Caco-2 (cell line): ENCODE measurements at regions not wholly inside any gene's neighbourhood (a gene's known extent, or its start where the extent isn't known, plus 50 kb on each side); places are given as distances from the start of the nearest gene placed in this dataset.

Source experiments
- BruUV-seq: library from RNA; stranded (reverse); fragments of 400-500 nt; replicated peaks from 2 replicates; lab custom pipeline; 2021; lab: Mats Ljungman, UMichigan
- CTCF ChIA-PET: fragments of 300-600 bp; sonication (Branson Sonifier 250); formaldehyde crosslinking; loops from one replicate; lab custom pipeline; 2022; ENCODE audit warnings: antibody characterized with exemption; lab: Charles Lee
- POLR2A ChIA-PET: fragments of 300-600 bp; sonication (Branson Sonifier 250); formaldehyde crosslinking; loops from one replicate; lab custom pipeline; 2022; ENCODE audit warnings: antibody characterized with exemption; lab: Charles Lee
- DNase-seq, 2 experiments: peaks; one replicate each; pipeline versions ENCODE4 v3.0.0 to v3.0.0-alpha.2; 2020 to 2022
- H3K27me3 ChIP-seq: replicated peaks from 2 replicates; pipeline ENCODE4 v1.6.0; 2011; ENCODE audit warnings: low read length; ENCODE audit not compliant: control insufficient read depth, insufficient read depth
- H3K36me3 ChIP-seq: 2 replicates; pipeline ENCODE4 v1.5.1; 2011; ENCODE audit warnings: low read length; ENCODE audit not compliant: control insufficient read depth, insufficient read depth
- H3K4me1 ChIP-seq: fragments of 250-450 bp; sonication (Bioruptor Pico); 2 replicates; pipeline ENCODE4 v1.5.1; 2020; ENCODE audit warnings: mild to moderate bottlenecking
- H3K4me3 ChIP-seq: 2 replicates; pipeline ENCODE4 v1.5.1; 2011; ENCODE audit warnings: low read depth, mild to moderate bottlenecking, control low read depth, low read length
- H3K9me3 ChIP-seq: fragments of 250-450 bp; sonication (Bioruptor Pico); 2 replicates; pipeline ENCODE4 v1.5.1; 2020; ENCODE audit warnings: mild to moderate bottlenecking, moderate library complexity
- H3K27ac Mint-ChIP-seq: one replicate; pipeline ENCODE4 v1.8.0; 2022; ENCODE audit warnings: mixed read lengths; ENCODE audit not compliant: unreplicated experiment
- H3K27me3 Mint-ChIP-seq: one replicate; pipeline ENCODE4 v1.8.0; 2022; ENCODE audit warnings: mixed read lengths; ENCODE audit not compliant: insufficient read depth, unreplicated experiment
- H3K36me3 Mint-ChIP-seq: one replicate; pipeline ENCODE4 v1.8.0; 2022; ENCODE audit warnings: mild to moderate bottlenecking, mixed read lengths; ENCODE audit not compliant: insufficient read depth, unreplicated experiment
- H3K4me1 Mint-ChIP-seq: one replicate; pipeline ENCODE4 v1.8.0; 2022; ENCODE audit warnings: low read depth, mixed read lengths; ENCODE audit not compliant: unreplicated experiment
- H3K4me3 Mint-ChIP-seq: one replicate; pipeline ENCODE4 v1.8.0; 2022; ENCODE audit warnings: mild to moderate bottlenecking, moderate library complexity, mixed read lengths; ENCODE audit not compliant: unreplicated experiment
- H3K9me3 Mint-ChIP-seq: one replicate; pipeline ENCODE4 v1.8.0; 2022; ENCODE audit warnings: mixed read lengths; ENCODE audit not compliant: unreplicated experiment
- intact Hi-C: fragments of 100-400 bp; cut with micrococcal nuclease; formaldehyde crosslinking; loops from one replicate; pipeline ENCODE4 v1.10.0; 2022; ENCODE audit not compliant: unreplicated experiment
- TF ChIP-seq, protein P1 (sequence below), 2 experiments: fragments of 200-600 bp in 1 of 2; IDR thresholded peaks; 1 replicate in 1 of 2; 2 replicates in 1 of 2; pipeline versions ENCODE4 v1.5.1 to v1.8.0; 2011 to 2022; ENCODE audit warnings: antibody characterized with exemption in 1 of 2, control low read depth in 1 of 2, inconsistent platforms in 1 of 2, low read depth in 1 of 2, low read length in 1 of 2, mild to moderate bottlenecking in 1 of 2, moderate library complexity in 1 of 2; ENCODE audit not compliant: insufficient read depth in 1 of 2, severe bottlenecking in 1 of 2, unreplicated experiment in 1 of 2

DNA sequence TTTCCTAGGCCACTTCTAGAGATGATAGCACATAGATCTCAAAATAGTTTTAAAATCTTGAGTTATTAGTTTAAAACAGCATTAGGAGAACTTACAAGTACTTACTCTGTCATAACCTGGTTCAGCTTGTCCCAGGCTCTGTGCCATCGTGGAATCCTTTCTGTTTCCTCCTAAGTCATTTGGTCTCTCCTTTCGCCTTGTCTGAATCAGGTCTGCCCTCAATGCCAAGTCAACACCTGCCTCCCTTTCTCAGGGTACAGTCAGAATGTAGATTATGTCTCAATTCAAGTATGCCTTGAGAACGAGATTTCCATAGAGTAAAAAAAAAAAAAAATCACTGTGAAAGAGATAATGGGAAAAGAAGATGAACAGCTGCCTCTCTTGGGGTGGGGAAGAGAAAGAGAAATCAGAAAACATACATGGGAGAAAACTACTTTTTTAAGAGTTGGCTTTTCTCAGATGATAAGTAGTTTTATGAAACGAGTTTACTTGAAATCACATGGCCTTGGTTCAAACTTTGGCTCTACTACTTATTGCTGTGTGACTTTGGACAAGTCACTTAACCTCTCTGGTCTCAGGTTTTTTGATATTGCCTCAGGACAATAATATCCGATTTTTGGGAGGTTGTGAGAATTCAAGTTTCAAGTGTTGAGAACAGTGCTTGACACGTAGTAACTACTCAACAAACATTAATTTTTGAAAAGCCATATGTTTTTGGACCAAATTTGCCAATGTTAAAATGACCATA is 219.8 kb downstream of the SQOR start:
- Histone ChIP-seq H3K9me3 (no peaks in the 10 kb centered on the region), H3K4me3 (no peak overlapping the region), H3K27me3 (no peaks in the 10 kb centered on the region), H3K36me3 (no peaks in the 10 kb centered on the region), H3K4me1 (peaks cover 10% of the 10 kb centered on the region)
- POLR2A ChIA-PET = no interaction called here
- DNase-seq = no peak
- intact Hi-C loops = loop anchor here (5.0 kb wide), 1 partner anchor 57 kb away; no protein-coding TSS in a partner anchor
- H3K4me1 Mint-ChIP-seq = peaks cover 19% of the 10 kb centered on the region
- H3K9me3 Mint-ChIP-seq = no peaks in the 10 kb centered on the region
- CTCF ChIA-PET = interaction anchor here (1.2 kb wide), 1 partner anchor 60 kb away, joined by 5 read pairs; no protein-coding TSS in a partner anchor
- no peaks in the 10 kb centered on the region for H3K27me3 Mint-ChIP-seq
- no TSS peak for BruUV-seq
- no peak overlapping the region for H3K27ac Mint-ChIP-seq
- H3K4me3 Mint-ChIP-seq = no peak overlapping the region
- H3K36me3 Mint-ChIP-seq = no peaks in the 10 kb centered on the region
- TF ChIP-seq, protein P1, sequence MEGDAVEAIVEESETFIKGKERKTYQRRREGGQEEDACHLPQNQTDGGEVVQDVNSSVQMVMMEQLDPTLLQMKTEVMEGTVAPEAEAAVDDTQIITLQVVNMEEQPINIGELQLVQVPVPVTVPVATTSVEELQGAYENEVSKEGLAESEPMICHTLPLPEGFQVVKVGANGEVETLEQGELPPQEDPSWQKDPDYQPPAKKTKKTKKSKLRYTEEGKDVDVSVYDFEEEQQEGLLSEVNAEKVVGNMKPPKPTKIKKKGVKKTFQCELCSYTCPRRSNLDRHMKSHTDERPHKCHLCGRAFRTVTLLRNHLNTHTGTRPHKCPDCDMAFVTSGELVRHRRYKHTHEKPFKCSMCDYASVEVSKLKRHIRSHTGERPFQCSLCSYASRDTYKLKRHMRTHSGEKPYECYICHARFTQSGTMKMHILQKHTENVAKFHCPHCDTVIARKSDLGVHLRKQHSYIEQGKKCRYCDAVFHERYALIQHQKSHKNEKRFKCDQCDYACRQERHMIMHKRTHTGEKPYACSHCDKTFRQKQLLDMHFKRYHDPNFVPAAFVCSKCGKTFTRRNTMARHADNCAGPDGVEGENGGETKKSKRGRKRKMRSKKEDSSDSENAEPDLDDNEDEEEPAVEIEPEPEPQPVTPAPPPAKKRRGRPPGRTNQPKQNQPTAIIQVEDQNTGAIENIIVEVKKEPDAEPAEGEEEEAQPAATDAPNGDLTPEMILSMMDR (IDR thresholded peaks at IDR 0.05; ENCODE audit: insufficient read depth in 1 of 2, low read depth in 1 of 2, low read length in 1 of 2, severe bottlenecking in 1 of 2, unreplicated experiment in 1 of 2) = no peak

DNA sequence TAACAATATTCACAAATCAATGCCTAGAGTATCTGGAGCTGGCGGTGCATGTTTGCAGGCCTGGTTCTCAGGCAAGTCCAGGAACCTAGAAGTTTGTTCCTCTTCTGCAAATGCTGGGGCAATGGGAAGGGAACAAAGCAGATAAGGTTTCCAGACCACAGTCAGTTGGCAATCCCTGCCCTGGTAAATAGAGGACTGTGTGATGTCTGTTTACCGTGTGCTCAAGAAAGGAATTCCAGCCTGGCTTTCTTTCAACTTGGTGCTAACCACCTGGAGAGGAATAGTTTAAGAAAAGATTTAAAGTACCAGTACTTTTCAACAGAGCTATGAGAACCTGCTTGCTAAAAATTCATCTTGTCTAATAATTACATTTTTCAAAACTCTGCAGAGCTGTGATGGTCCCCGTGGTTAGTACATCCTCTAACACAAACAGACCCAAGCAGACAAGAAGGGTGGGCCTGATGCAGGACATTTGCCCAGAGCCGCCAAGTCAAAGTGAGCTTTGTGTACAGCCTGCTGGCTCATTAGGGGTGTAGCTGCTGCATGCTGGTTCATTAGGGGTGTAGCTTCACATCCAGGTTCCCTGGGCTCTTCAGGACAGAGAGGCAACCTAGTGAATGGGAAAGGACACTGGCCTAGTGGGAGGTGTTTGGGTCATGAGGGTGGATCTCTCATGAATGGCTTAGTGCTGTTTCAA is 220.5 kb downstream of the SQOR start:
- intact Hi-C loops = loop anchor here (5.0 kb wide), 1 partner anchor 58 kb away; no protein-coding TSS in a partner anchor

More for the DNA sequence above, 220.5 kb downstream of the SQOR start:
- ChIA-PET CTCF (interaction anchor here (0.6 to 1.2 kb wide), 2 partner anchors 53 to 60 kb away, joined by 3 to 5 read pairs; no protein-coding TSS in a partner anchor), POLR2A (no interaction called here)
- Histone ChIP-seq H3K27me3 (no peaks in the 10 kb centered on the region), H3K4me3 (no peak overlapping the region), H3K36me3 (no peaks in the 10 kb centered on the region), H3K4me1 (peaks cover 10% of the 10 kb centered on the region), H3K9me3 (no peaks in the 10 kb centered on the region)
- BruUV-seq = no TSS peak
- TF ChIP-seq, protein P1 (IDR thresholded peaks at IDR 0.05; ENCODE audit: insufficient read depth in 1 of 2, low read depth in 1 of 2, low read length in 1 of 2, severe bottlenecking in 1 of 2, unreplicated experiment in 1 of 2) = no peak
- DNase-seq = peak in 1 of 2 experiments; percentile 31
- H3K4me1 Mint-ChIP-seq = peaks cover 19% of the 10 kb centered on the region
- no peak overlapping the region for H3K27ac Mint-ChIP-seq
- H3K9me3 Mint-ChIP-seq = no peaks in the 10 kb centered on the region
- H3K27me3 Mint-ChIP-seq = no peaks in the 10 kb centered on the region
- H3K4me3 Mint-ChIP-seq = no peak overlapping the region
- no peaks in the 10 kb centered on the region for H3K36me3 Mint-ChIP-seq
